ENCODE measurements at regions not wholly inside any gene's neighbourhood (a gene's known extent, or its start where the extent isn't known, plus 50 kb on each side); places are given as distances from the start of the nearest gene placed in this dataset.

DNA sequence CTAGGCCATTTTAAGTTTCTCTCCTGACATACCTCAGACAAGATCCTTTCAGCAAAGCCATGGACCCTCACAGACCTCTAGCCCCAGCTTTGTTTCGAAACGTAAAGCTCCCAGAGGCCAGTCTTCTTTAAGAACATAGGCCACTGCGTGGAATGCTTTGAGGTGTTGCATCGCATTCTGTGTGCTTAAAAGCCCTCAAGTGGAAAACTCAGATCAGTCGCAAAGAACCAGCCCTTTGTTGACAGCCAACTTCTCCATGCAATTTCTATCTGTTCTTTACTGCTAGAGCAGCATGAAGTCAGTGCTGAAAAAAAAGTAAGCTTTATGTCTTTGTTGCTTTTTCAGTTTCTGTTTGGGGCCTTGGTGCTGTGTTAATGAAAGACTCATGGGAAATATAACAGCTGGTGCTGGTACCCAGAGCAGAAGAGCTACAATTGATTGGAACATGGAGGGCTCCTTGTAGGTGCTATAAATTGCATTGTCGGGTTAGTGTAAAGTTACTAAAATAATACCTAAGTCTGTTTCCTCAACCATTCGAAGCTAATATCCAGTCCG is 142.6 kb downstream of the MAP3K7 start:
- H3K4me3 ChIP-seq (ENCODE audit: low read depth, low read length) = no peak overlapping the region
- TF ChIP-seq, protein P1, sequence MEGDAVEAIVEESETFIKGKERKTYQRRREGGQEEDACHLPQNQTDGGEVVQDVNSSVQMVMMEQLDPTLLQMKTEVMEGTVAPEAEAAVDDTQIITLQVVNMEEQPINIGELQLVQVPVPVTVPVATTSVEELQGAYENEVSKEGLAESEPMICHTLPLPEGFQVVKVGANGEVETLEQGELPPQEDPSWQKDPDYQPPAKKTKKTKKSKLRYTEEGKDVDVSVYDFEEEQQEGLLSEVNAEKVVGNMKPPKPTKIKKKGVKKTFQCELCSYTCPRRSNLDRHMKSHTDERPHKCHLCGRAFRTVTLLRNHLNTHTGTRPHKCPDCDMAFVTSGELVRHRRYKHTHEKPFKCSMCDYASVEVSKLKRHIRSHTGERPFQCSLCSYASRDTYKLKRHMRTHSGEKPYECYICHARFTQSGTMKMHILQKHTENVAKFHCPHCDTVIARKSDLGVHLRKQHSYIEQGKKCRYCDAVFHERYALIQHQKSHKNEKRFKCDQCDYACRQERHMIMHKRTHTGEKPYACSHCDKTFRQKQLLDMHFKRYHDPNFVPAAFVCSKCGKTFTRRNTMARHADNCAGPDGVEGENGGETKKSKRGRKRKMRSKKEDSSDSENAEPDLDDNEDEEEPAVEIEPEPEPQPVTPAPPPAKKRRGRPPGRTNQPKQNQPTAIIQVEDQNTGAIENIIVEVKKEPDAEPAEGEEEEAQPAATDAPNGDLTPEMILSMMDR (IDR thresholded peaks at IDR 0.05; ENCODE audit: low read depth, low read length) = no peak

DNA sequence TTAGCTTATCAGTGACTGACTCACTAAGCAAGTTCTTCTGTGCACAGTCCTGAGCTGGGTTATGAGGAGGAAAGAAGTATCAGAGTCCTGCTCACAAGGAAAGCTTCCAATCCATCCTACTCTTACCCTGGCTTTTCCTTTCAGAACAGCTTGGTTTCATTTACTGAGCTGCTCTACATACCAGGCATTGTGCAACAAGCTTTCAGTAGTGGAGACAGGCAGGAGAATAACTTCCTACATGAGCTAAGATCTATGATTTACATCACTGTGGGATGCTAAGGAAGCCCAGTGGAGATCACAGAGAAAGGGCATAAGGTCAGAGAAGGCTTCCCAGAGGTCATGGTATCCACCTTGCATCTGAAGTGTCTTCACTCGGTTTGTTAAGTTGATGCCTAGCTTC is 144.5 kb downstream of the MAP3K7 start:
- H3K4me3 ChIP-seq (ENCODE audit: low read depth, low read length) = no peak overlapping the region
- TF ChIP-seq, protein P1 (IDR thresholded peaks at IDR 0.05; ENCODE audit: low read depth, low read length) = no peak

DNA sequence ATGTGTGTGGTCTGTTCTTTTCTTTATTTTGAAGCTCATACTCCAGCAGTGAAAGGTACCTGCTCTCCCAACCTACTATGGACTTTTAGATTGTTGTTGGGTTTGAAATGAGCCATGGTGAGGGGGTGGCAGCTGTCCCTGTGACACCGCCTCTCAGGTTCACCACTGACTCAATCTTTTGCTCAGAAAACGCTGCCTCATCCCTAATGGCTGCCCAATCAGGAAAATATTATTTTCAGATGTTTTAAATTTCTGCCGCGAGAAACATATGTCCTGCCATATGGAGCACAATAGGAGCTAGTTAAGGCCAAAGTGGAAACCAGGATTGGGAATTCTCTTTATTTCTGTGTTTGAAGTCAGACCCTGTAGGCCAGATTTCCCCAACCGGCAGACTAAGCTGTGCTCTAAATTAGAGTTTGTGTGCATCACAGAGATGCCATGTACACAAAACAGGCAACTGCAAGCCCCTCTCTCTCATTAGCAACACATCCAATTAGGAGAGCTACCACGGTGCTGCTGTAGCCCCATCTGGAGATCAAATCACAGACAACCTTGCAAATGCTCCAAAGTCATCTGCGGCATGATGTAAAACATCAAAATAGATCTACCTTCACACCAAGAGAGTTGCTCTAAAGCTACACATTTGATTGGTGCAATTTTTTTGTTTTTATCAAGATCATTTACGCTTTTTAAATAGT is 144.1 kb upstream of the BACH2 start:
- TF ChIP-seq, protein P1 (IDR thresholded peaks at IDR 0.05; ENCODE audit: low read depth, low read length) = no peak
- no peak overlapping the region for H3K4me3 ChIP-seq (ENCODE audit: low read depth, low read length)

DNA sequence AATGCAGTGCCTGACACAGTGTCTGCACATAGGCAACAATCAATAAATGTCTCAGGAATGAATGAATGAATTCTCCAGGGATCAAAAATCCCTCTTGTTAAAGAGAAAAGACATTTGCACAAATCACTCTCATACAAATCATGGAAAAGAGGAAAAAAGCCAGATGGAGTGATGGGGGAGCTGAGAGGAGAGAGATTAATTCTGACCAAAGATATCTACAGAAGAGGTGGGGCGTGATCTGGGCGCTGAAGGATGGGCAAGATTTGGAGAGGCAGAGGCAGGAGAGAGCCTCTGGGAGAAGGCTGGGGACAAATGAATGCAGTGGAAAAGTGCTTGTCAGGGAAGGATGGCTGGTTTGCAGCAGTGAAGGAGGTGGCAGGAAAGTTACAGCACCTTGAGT is 142.9 kb upstream of the BACH2 start:
- TF ChIP-seq, protein P1 (IDR thresholded peaks at IDR 0.05; ENCODE audit: low read depth, low read length) = no peak
- H3K4me3 ChIP-seq (ENCODE audit: low read depth, low read length) = no peak overlapping the region

DNA sequence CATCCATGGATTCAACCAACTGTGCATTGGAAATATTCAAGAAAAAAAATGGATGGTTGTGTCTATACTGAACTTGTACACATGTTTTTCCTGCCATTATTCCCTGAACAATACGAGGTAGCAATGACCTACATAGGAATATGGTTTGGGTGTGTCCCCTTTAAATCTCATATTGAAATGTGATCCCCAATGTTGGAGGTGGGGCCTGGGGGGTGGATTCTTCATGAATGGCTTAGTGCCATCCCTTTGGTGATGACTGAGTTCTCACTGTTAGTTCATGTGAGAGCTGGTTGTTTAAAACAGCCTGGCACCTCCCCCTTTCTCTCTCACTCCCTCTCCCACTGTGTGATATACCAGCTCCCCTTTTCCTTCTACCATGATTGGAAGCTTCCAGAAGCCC is 139.8 kb upstream of the BACH2 start:
- TF ChIP-seq, protein P1 (IDR thresholded peaks at IDR 0.05; ENCODE audit: low read depth, low read length) = no peak
- H3K4me3 ChIP-seq (ENCODE audit: low read depth, low read length) = no peak overlapping the region

DNA sequence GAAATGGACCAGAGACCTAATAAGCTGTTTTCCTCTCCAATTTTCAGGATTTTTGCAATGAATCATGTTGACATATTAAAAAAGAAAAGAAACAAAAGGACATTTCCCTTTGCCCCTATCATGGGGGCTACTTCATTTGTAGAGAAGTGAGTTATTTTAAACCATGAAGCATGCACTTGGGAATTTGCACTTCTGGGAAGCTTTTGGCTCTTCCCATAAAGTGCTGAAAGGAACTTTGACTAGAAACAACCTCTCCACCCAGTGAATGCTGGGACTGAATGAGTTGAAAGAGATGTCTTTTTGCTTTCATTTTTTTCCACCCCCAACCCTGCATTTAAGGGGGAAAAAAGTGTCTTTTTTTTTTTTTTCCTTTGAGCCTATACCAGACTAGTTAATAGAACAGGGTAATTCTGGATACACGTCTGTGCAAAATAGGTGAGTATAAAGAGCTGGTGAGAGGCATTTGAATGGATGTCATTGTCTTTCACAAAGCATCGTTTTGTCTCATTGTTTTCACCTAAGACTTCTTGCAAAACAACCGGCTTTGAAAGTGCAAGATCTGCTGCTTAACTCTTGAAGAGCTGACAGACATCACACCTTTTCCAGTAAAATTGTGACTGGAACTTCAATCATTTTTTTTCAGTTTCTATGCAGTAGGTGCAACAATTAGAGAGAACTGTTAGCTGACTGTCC is 138.7 kb upstream of the BACH2 start:
- H3K4me3 ChIP-seq (ENCODE audit: low read depth, low read length) = no peak overlapping the region
- TF ChIP-seq, protein P1 (IDR thresholded peaks at IDR 0.05; ENCODE audit: low read depth, low read length) = no peak

DNA sequence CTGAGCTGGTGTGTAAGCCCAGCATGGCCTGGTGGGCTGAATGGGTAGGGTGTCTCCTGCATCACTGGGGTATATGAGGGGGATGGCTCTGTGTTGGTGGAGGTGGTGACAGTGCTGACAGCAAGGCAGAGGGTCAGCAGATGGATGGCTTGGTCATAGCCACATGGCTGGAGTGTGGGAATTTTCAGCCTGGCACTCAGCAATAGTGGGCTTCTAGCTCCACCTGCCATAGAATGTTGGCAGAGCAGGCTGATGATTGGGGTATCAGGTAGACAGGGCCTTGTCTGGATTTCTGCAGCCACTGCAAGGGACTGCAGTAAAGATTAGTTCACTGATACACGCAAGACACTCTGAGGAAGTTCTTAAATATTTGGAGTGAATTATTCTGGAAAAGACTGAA is 137.5 kb upstream of the BACH2 start:
- TF ChIP-seq, protein P1 (IDR thresholded peaks at IDR 0.05; ENCODE audit: low read depth, low read length) = no peak
- H3K4me3 ChIP-seq (ENCODE audit: low read depth, low read length) = no peak overlapping the region
